ENCODE measurements at regions not wholly inside any gene's neighbourhood (a gene's known extent, or its start where the extent isn't known, plus 50 kb on each side); places are given as distances from the start of the nearest gene placed in this dataset.

- TF ChIP-seq CTCF (IDR thresholded peaks at IDR 0.05; ENCODE audit: low read length) (no peak), EZH2 (IDR thresholded peaks at IDR 0.05; ENCODE audit: borderline replicate concordance, low read length) (no peak)
These were observed 194.7 kb upstream of the TLL1 start for GRCh38 chr4:165678236-165678935.
